Upper lobe of left lung (tissue), 4 donors: ENCODE measurements at regions not wholly inside any gene's neighbourhood (a gene's known extent, or its start where the extent isn't known, plus 50 kb on each side); places are given as distances from the start of the nearest gene placed in this dataset.
A peak's percentile ranks its signal among the peaks of the same experiment; 100 is the strongest.

Experiments used
- EP300 ChIP-seq, 4 donors: sonication (generic); formaldehyde crosslinking; IDR thresholded peaks; one replicate each; pipeline ENCODE4 v1.5.1; 2017; ENCODE audit warnings: antibody characterized with exemption in 4 of 4, control low read depth in 2 of 4
- POLR2A ChIP-seq, 4 donors: fragments of 450-650 bp; IDR thresholded peaks; one replicate each; pipeline ENCODE4 v1.5.1; 2016 to 2017; ENCODE audit warnings: antibody characterized with exemption in 4 of 4, mild to moderate bottlenecking in 2 of 4
- TF ChIP-seq, protein P1 (sequence below), 6 experiments: fragments of 450-650 bp in 4 of 6; fragments of 200-600 bp in 2 of 6; sonication (generic) in 2 of 6; IDR thresholded peaks; one replicate each; pipeline ENCODE4 v1.5.1; 2016 to 2019; ENCODE audit warnings: antibody characterized with exemption in 6 of 6

DNA sequence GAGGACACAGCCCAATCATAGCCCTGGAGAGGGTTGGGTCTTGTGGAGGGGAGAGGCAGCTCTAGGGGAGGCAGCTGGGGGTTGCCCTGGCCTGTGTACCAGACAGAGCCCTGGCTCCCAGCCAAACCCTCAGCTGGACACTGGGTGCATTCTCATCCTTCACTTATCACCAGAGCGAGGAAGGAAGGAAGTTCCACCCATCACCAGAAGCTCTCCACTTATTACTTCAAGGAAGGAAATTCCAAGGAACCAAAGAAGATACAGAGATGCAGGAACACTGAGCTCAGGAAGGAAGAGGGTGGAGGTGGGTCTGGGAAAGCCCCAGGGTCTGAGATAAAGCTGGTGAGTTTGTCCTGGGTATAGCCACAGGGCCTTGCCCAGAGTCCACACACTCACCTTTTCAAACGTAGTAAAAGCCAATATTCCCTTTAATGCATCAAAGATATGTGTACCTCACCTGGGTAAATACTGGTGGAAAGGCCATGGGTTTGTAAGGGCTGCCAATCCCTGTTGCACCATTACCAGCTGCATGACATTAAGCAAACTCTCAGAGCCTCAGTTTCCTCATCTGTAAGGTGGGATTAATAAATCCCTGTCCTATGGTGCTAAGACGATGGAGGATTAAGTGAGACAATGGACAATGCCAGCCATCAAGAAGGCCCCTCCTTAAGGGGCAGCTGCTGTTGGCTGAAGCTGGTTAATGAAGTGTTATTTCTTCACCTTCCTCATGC, 109.7 kb upstream of the NAA20 start:
- TF ChIP-seq, protein P1, sequence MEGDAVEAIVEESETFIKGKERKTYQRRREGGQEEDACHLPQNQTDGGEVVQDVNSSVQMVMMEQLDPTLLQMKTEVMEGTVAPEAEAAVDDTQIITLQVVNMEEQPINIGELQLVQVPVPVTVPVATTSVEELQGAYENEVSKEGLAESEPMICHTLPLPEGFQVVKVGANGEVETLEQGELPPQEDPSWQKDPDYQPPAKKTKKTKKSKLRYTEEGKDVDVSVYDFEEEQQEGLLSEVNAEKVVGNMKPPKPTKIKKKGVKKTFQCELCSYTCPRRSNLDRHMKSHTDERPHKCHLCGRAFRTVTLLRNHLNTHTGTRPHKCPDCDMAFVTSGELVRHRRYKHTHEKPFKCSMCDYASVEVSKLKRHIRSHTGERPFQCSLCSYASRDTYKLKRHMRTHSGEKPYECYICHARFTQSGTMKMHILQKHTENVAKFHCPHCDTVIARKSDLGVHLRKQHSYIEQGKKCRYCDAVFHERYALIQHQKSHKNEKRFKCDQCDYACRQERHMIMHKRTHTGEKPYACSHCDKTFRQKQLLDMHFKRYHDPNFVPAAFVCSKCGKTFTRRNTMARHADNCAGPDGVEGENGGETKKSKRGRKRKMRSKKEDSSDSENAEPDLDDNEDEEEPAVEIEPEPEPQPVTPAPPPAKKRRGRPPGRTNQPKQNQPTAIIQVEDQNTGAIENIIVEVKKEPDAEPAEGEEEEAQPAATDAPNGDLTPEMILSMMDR (IDR thresholded peaks at IDR 0.05), result no peak
- TF ChIP-seq EP300 (IDR thresholded peaks at IDR 0.05) (peak in 2 of 4 donors; percentile 92 to 96), POLR2A (IDR thresholded peaks at IDR 0.05) (no peak)
